HL-60 (cell line): ENCODE measurements at regions not wholly inside any gene's neighbourhood (a gene's known extent, or its start where the extent isn't known, plus 50 kb on each side); places are given as distances from the start of the nearest gene placed in this dataset.

Experiments
- GABPA ChIP-seq: IDR thresholded peaks from 2 replicates; pipeline ENCODE4 v1.6.1; 2012; ENCODE audit warnings: low read depth
- POLR2AphosphoS5 ChIP-seq: IDR thresholded peaks from 2 replicates; pipeline ENCODE4 v1.6.1; 2012; ENCODE audit warnings: low read depth
- SPI1 ChIP-seq: IDR thresholded peaks from 2 replicates; pipeline ENCODE4 v1.6.1; 2012; ENCODE audit warnings: low read depth, mild to moderate bottlenecking, borderline replicate concordance
- TF ChIP-seq, protein P1 (sequence below): IDR thresholded peaks from one replicate; pipeline ENCODE4 v1.5.1; 2011; ENCODE audit warnings: low read length, control low read depth, inconsistent platforms; ENCODE audit not compliant: insufficient read depth
- TF ChIP-seq, protein P2 (sequence below): IDR thresholded peaks from 2 replicates; pipeline ENCODE4 v1.6.1; 2012; ENCODE audit warnings: low read depth; ENCODE audit not compliant: insufficient replicate concordance

DNA sequence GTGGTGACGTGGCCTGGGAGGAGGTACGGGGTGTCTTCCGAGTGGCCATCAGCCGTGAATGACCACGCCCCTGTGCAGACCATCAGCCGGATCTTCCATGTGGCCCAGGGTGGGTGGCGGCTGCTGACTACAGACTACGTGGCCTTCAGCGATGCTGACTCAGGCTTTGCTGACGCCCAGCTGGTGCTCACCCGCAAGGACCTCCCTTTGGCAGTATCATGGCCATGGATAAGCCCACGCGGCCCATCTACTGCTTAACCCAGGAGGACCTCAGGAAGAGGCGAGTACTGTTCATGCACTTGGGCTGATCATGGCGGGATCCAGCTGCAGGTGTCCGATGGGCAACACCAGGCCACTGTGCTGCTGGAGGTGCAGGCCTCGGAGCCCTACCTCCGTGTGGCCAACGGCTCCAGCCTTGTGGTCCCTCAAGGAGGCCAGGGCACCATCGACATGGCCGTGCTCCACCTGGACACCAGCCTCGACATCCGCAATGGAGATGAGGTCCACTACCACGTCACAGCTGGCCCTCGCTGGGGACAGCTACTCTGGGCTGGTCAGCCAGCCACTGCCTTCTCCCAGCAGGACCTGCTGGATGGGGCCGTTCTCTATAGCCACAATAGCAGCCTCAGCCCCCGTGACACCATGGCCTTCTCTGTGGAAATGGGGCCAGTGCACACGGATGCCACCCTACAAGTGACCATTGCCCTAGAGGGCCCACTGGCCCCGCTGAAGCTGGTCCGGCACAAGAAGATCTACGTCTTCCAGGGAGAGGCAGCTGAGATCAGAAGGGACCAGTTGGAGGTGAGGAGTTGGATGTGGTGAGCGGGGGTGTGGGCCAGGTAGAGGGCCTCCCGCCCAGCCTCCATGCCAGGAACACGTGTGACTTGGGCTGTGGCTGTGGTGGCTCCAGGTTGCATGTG lies 178.4 kb downstream of the TBC1D2B start:
- TF ChIP-seq, protein P1, sequence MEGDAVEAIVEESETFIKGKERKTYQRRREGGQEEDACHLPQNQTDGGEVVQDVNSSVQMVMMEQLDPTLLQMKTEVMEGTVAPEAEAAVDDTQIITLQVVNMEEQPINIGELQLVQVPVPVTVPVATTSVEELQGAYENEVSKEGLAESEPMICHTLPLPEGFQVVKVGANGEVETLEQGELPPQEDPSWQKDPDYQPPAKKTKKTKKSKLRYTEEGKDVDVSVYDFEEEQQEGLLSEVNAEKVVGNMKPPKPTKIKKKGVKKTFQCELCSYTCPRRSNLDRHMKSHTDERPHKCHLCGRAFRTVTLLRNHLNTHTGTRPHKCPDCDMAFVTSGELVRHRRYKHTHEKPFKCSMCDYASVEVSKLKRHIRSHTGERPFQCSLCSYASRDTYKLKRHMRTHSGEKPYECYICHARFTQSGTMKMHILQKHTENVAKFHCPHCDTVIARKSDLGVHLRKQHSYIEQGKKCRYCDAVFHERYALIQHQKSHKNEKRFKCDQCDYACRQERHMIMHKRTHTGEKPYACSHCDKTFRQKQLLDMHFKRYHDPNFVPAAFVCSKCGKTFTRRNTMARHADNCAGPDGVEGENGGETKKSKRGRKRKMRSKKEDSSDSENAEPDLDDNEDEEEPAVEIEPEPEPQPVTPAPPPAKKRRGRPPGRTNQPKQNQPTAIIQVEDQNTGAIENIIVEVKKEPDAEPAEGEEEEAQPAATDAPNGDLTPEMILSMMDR: no peak
- TF ChIP-seq POLR2AphosphoS5 (no peak), GABPA (no peak), SPI1 (no peak)
- TF ChIP-seq, protein P2, sequence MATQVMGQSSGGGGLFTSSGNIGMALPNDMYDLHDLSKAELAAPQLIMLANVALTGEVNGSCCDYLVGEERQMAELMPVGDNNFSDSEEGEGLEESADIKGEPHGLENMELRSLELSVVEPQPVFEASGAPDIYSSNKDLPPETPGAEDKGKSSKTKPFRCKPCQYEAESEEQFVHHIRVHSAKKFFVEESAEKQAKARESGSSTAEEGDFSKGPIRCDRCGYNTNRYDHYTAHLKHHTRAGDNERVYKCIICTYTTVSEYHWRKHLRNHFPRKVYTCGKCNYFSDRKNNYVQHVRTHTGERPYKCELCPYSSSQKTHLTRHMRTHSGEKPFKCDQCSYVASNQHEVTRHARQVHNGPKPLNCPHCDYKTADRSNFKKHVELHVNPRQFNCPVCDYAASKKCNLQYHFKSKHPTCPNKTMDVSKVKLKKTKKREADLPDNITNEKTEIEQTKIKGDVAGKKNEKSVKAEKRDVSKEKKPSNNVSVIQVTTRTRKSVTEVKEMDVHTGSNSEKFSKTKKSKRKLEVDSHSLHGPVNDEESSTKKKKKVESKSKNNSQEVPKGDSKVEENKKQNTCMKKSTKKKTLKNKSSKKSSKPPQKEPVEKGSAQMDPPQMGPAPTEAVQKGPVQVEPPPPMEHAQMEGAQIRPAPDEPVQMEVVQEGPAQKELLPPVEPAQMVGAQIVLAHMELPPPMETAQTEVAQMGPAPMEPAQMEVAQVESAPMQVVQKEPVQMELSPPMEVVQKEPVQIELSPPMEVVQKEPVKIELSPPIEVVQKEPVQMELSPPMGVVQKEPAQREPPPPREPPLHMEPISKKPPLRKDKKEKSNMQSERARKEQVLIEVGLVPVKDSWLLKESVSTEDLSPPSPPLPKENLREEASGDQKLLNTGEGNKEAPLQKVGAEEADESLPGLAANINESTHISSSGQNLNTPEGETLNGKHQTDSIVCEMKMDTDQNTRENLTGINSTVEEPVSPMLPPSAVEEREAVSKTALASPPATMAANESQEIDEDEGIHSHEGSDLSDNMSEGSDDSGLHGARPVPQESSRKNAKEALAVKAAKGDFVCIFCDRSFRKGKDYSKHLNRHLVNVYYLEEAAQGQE: no peak
